ENCODE measurements at regions not wholly inside any gene's neighbourhood (a gene's known extent, or its start where the extent isn't known, plus 50 kb on each side); places are given as distances from the start of the nearest gene placed in this dataset.
"Not testable (repeated sequence)": the region's sequence is repeated elsewhere in the genome, so short reads cannot be mapped to it uniquely, and the experiment has no call there.

GRCh38 chr7:159335181-159335926, 190.7 kb upstream of the VIPR2 start:
- not testable (repeated sequence) for DNase-seq

GRCh38 chr7:159332854-159333479, 188.3 kb upstream of the VIPR2 start:
- not testable (repeated sequence) for DNase-seq

GRCh38 chr7:159331462-159331861, 186.8 kb upstream of the VIPR2 start:
- no peak for DNase-seq

- DNase-seq: no peak
Observed at GRCh38 chr7:159329818-159330378, 185.2 kb upstream of the VIPR2 start.

GRCh38 chr7:159328096-159328495, 183.4 kb upstream of the VIPR2 start:
- no peak for DNase-seq

- DNase-seq: no peak
Observed at GRCh38 chr7:159323359-159323758, 178.7 kb upstream of the VIPR2 start.

GRCh38 chr7:159321278-159321677, 176.6 kb upstream of the VIPR2 start:
- DNase-seq: no peak

GRCh38 chr7:159318682-159319351, 174.2 kb upstream of the VIPR2 start:
- no peak for DNase-seq

- no peak for DNase-seq
Observed at GRCh38 chr7:159317294-159317693, 172.6 kb upstream of the VIPR2 start.

GRCh38 chr7:159311172-159311494, 166.5 kb upstream of the VIPR2 start:
- no peak for DNase-seq

- DNase-seq: no peak
Observed at GRCh38 chr7:159310457-159311171, 165.9 kb upstream of the VIPR2 start.

- not testable (repeated sequence) for DNase-seq
Observed at GRCh38 chr7:159309214-159309613, 164.5 kb upstream of the VIPR2 start.

GRCh38 chr7:159306012-159306411, 161.3 kb upstream of the VIPR2 start:
- no peak for DNase-seq

GRCh38 chr7:159305185-159305584, 160.5 kb upstream of the VIPR2 start:
- DNase-seq: not testable (repeated sequence)

GRCh38 chr7:159303510-159303909, 158.8 kb upstream of the VIPR2 start:
- not testable (repeated sequence) for DNase-seq

- no peak for DNase-seq
Observed at GRCh38 chr7:159296093-159296681, 151.5 kb upstream of the VIPR2 start.

GRCh38 chr7:159286487-159286886, 141.8 kb upstream of the VIPR2 start:
- not testable (repeated sequence) for DNase-seq

GRCh38 chr7:159281573-159281972, 136.9 kb upstream of the VIPR2 start:
- no peak for DNase-seq

- no peak for DNase-seq
Observed at GRCh38 chr7:159280008-159280407, 135.3 kb upstream of the VIPR2 start.

- no peak for DNase-seq
Observed at GRCh38 chr7:159272739-159273138, 128.1 kb upstream of the VIPR2 start.

GRCh38 chr7:159271781-159272180, 127.1 kb upstream of the VIPR2 start:
- DNase-seq: no peak

GRCh38 chr7:159269745-159270144, 125.1 kb upstream of the VIPR2 start:
- DNase-seq: no peak

- no peak for DNase-seq
Observed at GRCh38 chr7:159263430-159263829, 118.8 kb upstream of the VIPR2 start.

Measured in activated CD4-positive, alpha-beta T cell treated with anti-CD3 and anti-CD28 coated beads, Interleukin-10, Interleukin-2, amounts not matched to agents 100 ng/mL and 50 ng/mL, durations not matched to agents 16 hours and 8 hours (primary cell).